OCI-LY3 (cell line): ENCODE measurements at regions not wholly inside any gene's neighbourhood (a gene's known extent, or its start where the extent isn't known, plus 50 kb on each side); places are given as distances from the start of the nearest gene placed in this dataset.
"Not testable (repeated sequence)": the region's sequence is repeated elsewhere in the genome, so short reads cannot be mapped to it uniquely, and the experiment has no call there.

Experiments used
- H2AFZ ChIP-seq: fragments of 200-600, 300-600 bp; shearing (Covaris generic); 2 replicates; pipeline ENCODE4 v1.6.0; 2014; ENCODE audit warnings: antibody characterized with exemption, low read depth, low read length
- H3K27ac ChIP-seq: fragments of 200-600, 300-600 bp; sonication (generic); 2 replicates; pipeline ENCODE4 v1.5.1; 2014; ENCODE audit warnings: mild to moderate bottlenecking, low read length, moderate library complexity, mixed read lengths
- H3K27me3 ChIP-seq: fragments of 200-600, 300-600 bp; sonication (generic); 2 replicates; pipeline ENCODE4 v1.6.1; 2014; ENCODE audit warnings: low read depth, low read length, mixed read lengths
- H3K36me3 ChIP-seq: fragments of 200-600, 300-600 bp; sonication (generic); replicated peaks from 2 replicates; pipeline ENCODE3; 2014; ENCODE audit warnings: low read depth, low read length, mixed read lengths
- H3K4me1 ChIP-seq: fragments of 300-600, 200-600 bp; sonication (generic); 2 replicates; pipeline ENCODE4 v1.6.1; 2014; ENCODE audit warnings: low read length, mixed read lengths
- H3K4me2 ChIP-seq: fragments of 200-600, 300-600 bp; sonication (generic); 2 replicates; pipeline ENCODE4 v1.6.1; 2014; ENCODE audit warnings: low read length, mixed read lengths
- H3K4me3 ChIP-seq: fragments of 300-600, 200-600 bp; sonication (generic); 2 replicates; pipeline ENCODE4 v1.5.1; 2014; ENCODE audit warnings: antibody characterized with exemption, mild to moderate bottlenecking, low read length, moderate library complexity
- H3K79me2 ChIP-seq: fragments of 300-600, 200-600 bp; shearing (Covaris generic); 2 replicates; pipeline ENCODE4 v1.6.1; 2014; ENCODE audit warnings: mild to moderate bottlenecking, low read length, mixed read lengths
- H3K9ac ChIP-seq: fragments of 300-600, 200-600 bp; shearing (Covaris generic); 2 replicates; pipeline ENCODE4 v1.6.0; 2014; ENCODE audit warnings: mild to moderate bottlenecking, low read length, moderate library complexity
- H3K9me3 ChIP-seq: fragments of 200-600, 300-600 bp; shearing (Covaris generic); 2 replicates; pipeline ENCODE4 v1.6.1; 2014; ENCODE audit warnings: low read length, mixed read lengths; ENCODE audit not compliant: insufficient read depth
- H4K20me1 ChIP-seq: fragments of 200-600, 300-600 bp; sonication (generic); 2 replicates; pipeline ENCODE4 v1.6.1; 2016; ENCODE audit warnings: low read length, mixed read lengths; ENCODE audit not compliant: insufficient read depth
- CTCF ChIP-seq: fragments of 200-600, 300-600 bp; sonication (generic); IDR thresholded peaks from 2 replicates; pipeline ENCODE4 v1.5.1; 2014; ENCODE audit warnings: antibody characterized with exemption, low read length, low read depth
- EZH2phosphoT487 ChIP-seq: fragments of 200-600 bp; shearing (Covaris generic); IDR thresholded peaks from 2 replicates; pipeline ENCODE4 v1.6.1; 2018; ENCODE audit warnings: antibody characterized with exemption, mixed run types, low read depth

- H3K4me3 ChIP-seq: no peak overlapping the region
- H3K4me1 ChIP-seq: no peaks in the 10 kb centered on the region
- no peak overlapping the region for H3K4me2 ChIP-seq
- H3K9me3 ChIP-seq: no peaks in the 10 kb centered on the region
- no peaks in the 10 kb centered on the region for H3K27me3 ChIP-seq
- H4K20me1 ChIP-seq: no peaks in the 10 kb centered on the region
- TF ChIP-seq CTCF: no peak
- no peak for TF ChIP-seq EZH2phosphoT487
- no peak overlapping the region for H3K27ac ChIP-seq
- H2AFZ ChIP-seq: no peak overlapping the region
- H3K36me3 ChIP-seq: no peaks in the 10 kb centered on the region
- no peaks in the 10 kb centered on the region for H3K79me2 ChIP-seq
- H3K9ac ChIP-seq: no peak overlapping the region
These were observed 717.0 kb upstream of the MBL2 start for GRCh38 chr10:53489335-53490182.

- Histone ChIP-seq H2AFZ (no peak overlapping the region), H3K36me3 (no peaks in the 10 kb centered on the region), H4K20me1 (no peaks in the 10 kb centered on the region), H3K27me3 (no peaks in the 10 kb centered on the region), H3K4me3 (no peak overlapping the region), H3K79me2 (no peaks in the 10 kb centered on the region), H3K9me3 (no peaks in the 10 kb centered on the region), H3K9ac (no peak overlapping the region), H3K4me1 (no peaks in the 10 kb centered on the region), H3K4me2 (no peak overlapping the region), H3K27ac (no peak overlapping the region)
- TF ChIP-seq CTCF (no peak), EZH2phosphoT487 (no peak)
These were observed 714.7 kb upstream of the MBL2 start for GRCh38 chr10:53487019-53487983.

- not testable (repeated sequence) for H3K27me3 ChIP-seq, H3K9me3 ChIP-seq, H3K36me3 ChIP-seq, H2AFZ ChIP-seq, H3K79me2 ChIP-seq, H3K4me1 ChIP-seq, H3K4me2 ChIP-seq, H3K9ac ChIP-seq, H3K4me3 ChIP-seq, H3K27ac ChIP-seq, H4K20me1 ChIP-seq
These were observed 712.8 kb upstream of the MBL2 start for GRCh38 chr10:53485422-53485821.

GRCh38 chr10:53479365-53479764, 706.8 kb upstream of the MBL2 start:
- TF ChIP-seq EZH2phosphoT487 (no peak), CTCF (no peak)

More at GRCh38 chr10:53479365-53479764, 706.8 kb upstream of the MBL2 start:
- Histone ChIP-seq H3K9me3 (no peaks in the 10 kb centered on the region), H4K20me1 (no peaks in the 10 kb centered on the region), H3K4me3 (no peak overlapping the region), H3K27me3 (no peaks in the 10 kb centered on the region), H3K36me3 (no peaks in the 10 kb centered on the region), H3K27ac (no peak overlapping the region), H3K4me1 (no peaks in the 10 kb centered on the region), H2AFZ (no peak overlapping the region), H3K79me2 (no peaks in the 10 kb centered on the region), H3K4me2 (no peak overlapping the region), H3K9ac (no peak overlapping the region)
